ENCODE measurements at regions not wholly inside any gene's neighbourhood (a gene's known extent, or its start where the extent isn't known, plus 50 kb on each side); places are given as distances from the start of the nearest gene placed in this dataset.

- Histone ChIP-seq H3K4me1 (ENCODE audit: control insufficient read depth, insufficient read depth, low read depth, low read length) (no peaks in the 10 kb centered on the region), H3K18ac (ENCODE audit: low read depth in 1 of 2, low read length in 2 of 2) (no peak overlapping the region), H4K8ac (ENCODE audit: low read length) (no peak overlapping the region), H2BK15ac (ENCODE audit: low read depth, poor library complexity, severe bottlenecking) (no peak overlapping the region), H3K36me3 (ENCODE audit: control insufficient read depth in 1 of 2, insufficient read depth in 2 of 2, low read depth in 1 of 2, low read length in 2 of 2) (no peaks in the 10 kb centered on the region), H3K27ac (ENCODE audit: low read length, poor library complexity, severe bottlenecking) (no peak overlapping the region), H2BK120ac (ENCODE audit: low read depth, low read length) (no peak overlapping the region), H3K4ac (ENCODE audit: low read depth in 1 of 2, low read length in 2 of 2) (no peak overlapping the region), H3K23ac (ENCODE audit: low read length in 2 of 2) (no peak overlapping the region), H2AK5ac (ENCODE audit: low read length, severe bottlenecking) (no peak overlapping the region), H3K4me2 (ENCODE audit: low read length, poor library complexity, severe bottlenecking) (no peak overlapping the region), H3K9me3 (ENCODE audit: control insufficient read depth, low read length) (no peaks in the 10 kb centered on the region), H3K27me3 (ENCODE audit: control insufficient read depth in 1 of 2, insufficient read depth in 1 of 2, low read length in 2 of 2) (no peaks in the 10 kb centered on the region), H4K91ac (ENCODE audit: low read length) (no peak overlapping the region), H2AFZ (ENCODE audit: low read depth, low read length) (no peak overlapping the region), H2BK5ac (ENCODE audit: low read depth, low read length, poor library complexity, severe bottlenecking) (no peak overlapping the region), H2BK12ac (ENCODE audit: low read length in 2 of 2) (no peak overlapping the region), H3K9ac (ENCODE audit: low read length) (no peak overlapping the region), H3K4me3 (ENCODE audit: insufficient read depth in 1 of 2, low read depth in 1 of 2, low read length in 2 of 2) (no peak overlapping the region), H3K14ac (ENCODE audit: low read length in 2 of 2) (no peak overlapping the region), H3K79me1 (replicated peaks; ENCODE audit: low read length, poor library complexity, severe bottlenecking) (no peaks in the 10 kb centered on the region)
- no peak for DNase-seq
These were observed 903.6 kb downstream of the DIPK2A start for GRCh38 chr3:144875211-144875610.

GRCh38 chr3:144877356-144877755, 905.7 kb downstream of the DIPK2A start:
- Histone ChIP-seq H4K91ac (ENCODE audit: low read length) (no peak overlapping the region), H3K36me3 (ENCODE audit: control insufficient read depth in 1 of 2, insufficient read depth in 2 of 2, low read depth in 1 of 2, low read length in 2 of 2) (no peaks in the 10 kb centered on the region), H3K4me3 (ENCODE audit: insufficient read depth in 1 of 2, low read depth in 1 of 2, low read length in 2 of 2) (no peak overlapping the region), H2AK5ac (ENCODE audit: low read length, severe bottlenecking) (no peak overlapping the region), H3K27ac (ENCODE audit: low read length, poor library complexity, severe bottlenecking) (no peak overlapping the region), H3K9me3 (ENCODE audit: control insufficient read depth, low read length) (no peaks in the 10 kb centered on the region), H3K4me1 (ENCODE audit: control insufficient read depth, insufficient read depth, low read depth, low read length) (no peaks in the 10 kb centered on the region), H3K27me3 (ENCODE audit: control insufficient read depth in 1 of 2, insufficient read depth in 1 of 2, low read length in 2 of 2) (no peaks in the 10 kb centered on the region), H2BK120ac (ENCODE audit: low read depth, low read length) (no peak overlapping the region), H3K4me2 (ENCODE audit: low read length, poor library complexity, severe bottlenecking) (no peak overlapping the region), H2BK12ac (ENCODE audit: low read length in 2 of 2) (no peak overlapping the region), H3K23ac (ENCODE audit: low read length in 2 of 2) (no peak overlapping the region), H3K18ac (ENCODE audit: low read depth in 1 of 2, low read length in 2 of 2) (no peak overlapping the region), H2BK15ac (ENCODE audit: low read depth, poor library complexity, severe bottlenecking) (no peak overlapping the region), H3K9ac (ENCODE audit: low read length) (no peak overlapping the region), H3K4ac (ENCODE audit: low read depth in 1 of 2, low read length in 2 of 2) (no peak overlapping the region), H2AFZ (ENCODE audit: low read depth, low read length) (no peak overlapping the region), H3K79me1 (replicated peaks; ENCODE audit: low read length, poor library complexity, severe bottlenecking) (no peaks in the 10 kb centered on the region), H2BK5ac (ENCODE audit: low read depth, low read length, poor library complexity, severe bottlenecking) (no peak overlapping the region), H4K8ac (ENCODE audit: low read length) (no peak overlapping the region), H3K14ac (ENCODE audit: low read length in 2 of 2) (no peak overlapping the region)
- 94% methylated on average over 9 of the region's 9 CpGs for WGBS
- no peak for DNase-seq

- no peak overlapping the region for H4K8ac ChIP-seq (ENCODE audit: low read length)
- H2BK5ac ChIP-seq (ENCODE audit: low read depth, low read length, poor library complexity, severe bottlenecking) = no peak overlapping the region
- DNase-seq = no peak
- no peaks in the 10 kb centered on the region for H3K4me1 ChIP-seq (ENCODE audit: control insufficient read depth, insufficient read depth, low read depth, low read length)
- H3K4ac ChIP-seq (ENCODE audit: low read depth in 1 of 2, low read length in 2 of 2) = no peak overlapping the region
- WGBS = 100% methylated on average over 2 of the region's 3 CpGs
- H3K4me3 ChIP-seq (ENCODE audit: insufficient read depth in 1 of 2, low read depth in 1 of 2, low read length in 2 of 2) = no peak overlapping the region
- H2AFZ ChIP-seq (ENCODE audit: low read depth, low read length) = no peak overlapping the region
- no peak overlapping the region for H3K27ac ChIP-seq (ENCODE audit: low read length, poor library complexity, severe bottlenecking)
- no peaks in the 10 kb centered on the region for H3K79me1 ChIP-seq (replicated peaks; ENCODE audit: low read length, poor library complexity, severe bottlenecking)
- H3K18ac ChIP-seq (ENCODE audit: low read depth in 1 of 2, low read length in 2 of 2) = no peak overlapping the region
- H3K9me3 ChIP-seq (ENCODE audit: control insufficient read depth, low read length) = no peaks in the 10 kb centered on the region
- H3K9ac ChIP-seq (ENCODE audit: low read length) = no peak overlapping the region
- no peak overlapping the region for H2BK120ac ChIP-seq (ENCODE audit: low read depth, low read length)
- no peak overlapping the region for H4K91ac ChIP-seq (ENCODE audit: low read length)
- H3K36me3 ChIP-seq (ENCODE audit: control insufficient read depth in 1 of 2, insufficient read depth in 2 of 2, low read depth in 1 of 2, low read length in 2 of 2) = no peaks in the 10 kb centered on the region
- no peaks in the 10 kb centered on the region for H3K27me3 ChIP-seq (ENCODE audit: control insufficient read depth in 1 of 2, insufficient read depth in 1 of 2, low read length in 2 of 2)
- no peak overlapping the region for H2BK15ac ChIP-seq (ENCODE audit: low read depth, poor library complexity, severe bottlenecking)
- H2AK5ac ChIP-seq (ENCODE audit: low read length, severe bottlenecking) = no peak overlapping the region
- no peak overlapping the region for H3K14ac ChIP-seq (ENCODE audit: low read length in 2 of 2)
- H3K4me2 ChIP-seq (ENCODE audit: low read length, poor library complexity, severe bottlenecking) = no peak overlapping the region
- no peak overlapping the region for H3K23ac ChIP-seq (ENCODE audit: low read length in 2 of 2)
- H2BK12ac ChIP-seq (ENCODE audit: low read length in 2 of 2) = no peak overlapping the region
These were observed 908.1 kb downstream of the DIPK2A start for GRCh38 chr3:144879701-144880100.

- H3K9ac ChIP-seq (ENCODE audit: low read length) = no peak overlapping the region
- no peaks in the 10 kb centered on the region for H3K4me1 ChIP-seq (ENCODE audit: control insufficient read depth, insufficient read depth, low read depth, low read length)
- no peak overlapping the region for H4K91ac ChIP-seq (ENCODE audit: low read length)
- H3K4ac ChIP-seq (ENCODE audit: low read depth in 1 of 2, low read length in 2 of 2) = no peak overlapping the region
- H3K36me3 ChIP-seq (ENCODE audit: control insufficient read depth in 1 of 2, insufficient read depth in 2 of 2, low read depth in 1 of 2, low read length in 2 of 2) = no peaks in the 10 kb centered on the region
- H3K14ac ChIP-seq (ENCODE audit: low read length in 2 of 2) = no peak overlapping the region
- H3K79me1 ChIP-seq (replicated peaks; ENCODE audit: low read length, poor library complexity, severe bottlenecking) = no peaks in the 10 kb centered on the region
- no peak overlapping the region for H4K8ac ChIP-seq (ENCODE audit: low read length)
- no peak overlapping the region for H2AFZ ChIP-seq (ENCODE audit: low read depth, low read length)
- no peak overlapping the region for H2BK15ac ChIP-seq (ENCODE audit: low read depth, poor library complexity, severe bottlenecking)
- no peak overlapping the region for H3K4me3 ChIP-seq (ENCODE audit: insufficient read depth in 1 of 2, low read depth in 1 of 2, low read length in 2 of 2)
- DNase-seq = no peak
- 95% methylated on average over 3 of the region's 5 CpGs for WGBS
- no peak overlapping the region for H3K4me2 ChIP-seq (ENCODE audit: low read length, poor library complexity, severe bottlenecking)
- no peak overlapping the region for H3K27ac ChIP-seq (ENCODE audit: low read length, poor library complexity, severe bottlenecking)
- H3K27me3 ChIP-seq (ENCODE audit: control insufficient read depth in 1 of 2, insufficient read depth in 1 of 2, low read length in 2 of 2) = no peaks in the 10 kb centered on the region
- H3K9me3 ChIP-seq (ENCODE audit: control insufficient read depth, low read length) = no peaks in the 10 kb centered on the region
- H3K18ac ChIP-seq (ENCODE audit: low read depth in 1 of 2, low read length in 2 of 2) = no peak overlapping the region
- no peak overlapping the region for H2BK120ac ChIP-seq (ENCODE audit: low read depth, low read length)
- H3K23ac ChIP-seq (ENCODE audit: low read length in 2 of 2) = no peak overlapping the region
- H2BK12ac ChIP-seq (ENCODE audit: low read length in 2 of 2) = no peak overlapping the region
- H2AK5ac ChIP-seq (ENCODE audit: low read length, severe bottlenecking) = no peak overlapping the region
- no peak overlapping the region for H2BK5ac ChIP-seq (ENCODE audit: low read depth, low read length, poor library complexity, severe bottlenecking)
These were observed 922.4 kb downstream of the DIPK2A start for GRCh38 chr3:144893980-144894379.
